ENCODE measurements at regions not wholly inside any gene's neighbourhood (a gene's known extent, or its start where the extent isn't known, plus 50 kb on each side); places are given as distances from the start of the nearest gene placed in this dataset.
"Not testable (repeated sequence)": the region's sequence is repeated elsewhere in the genome, so short reads cannot be mapped to it uniquely, and the experiment has no call there.

DNA sequence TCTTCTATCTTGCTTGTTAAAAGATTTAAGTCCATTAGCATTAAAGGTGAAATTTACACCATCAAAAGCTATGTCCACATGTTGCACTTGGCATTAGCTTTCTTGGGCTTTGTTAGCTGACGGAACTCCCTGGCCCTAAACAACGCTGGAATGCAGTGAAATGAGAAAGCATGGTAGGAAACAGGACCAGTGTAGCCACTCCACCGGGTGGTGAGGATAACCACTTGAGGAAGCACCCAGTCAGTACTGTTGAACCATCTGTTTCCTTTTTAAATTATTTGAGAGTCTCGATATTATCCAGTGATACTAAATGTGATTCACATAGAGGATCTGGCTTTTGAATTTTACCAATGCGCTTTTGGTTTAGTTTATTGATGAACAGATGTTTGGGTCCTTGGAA, 374.9 kb upstream of the NOX3 start:
- Mint-ChIP-seq H3K4me3 (no peak overlapping the region), H3K9me3 (no peaks in the 10 kb centered on the region), H3K4me1 (ENCODE audit: low read depth) (no peaks in the 10 kb centered on the region), H3K27ac (no peak overlapping the region), H3K27me3 (ENCODE audit: low read depth) (no peaks in the 10 kb centered on the region), H3K36me3 (ENCODE audit: low read depth) (no peaks in the 10 kb centered on the region)
- no peak for DNase-seq (ENCODE audit: low spot score)

DNA sequence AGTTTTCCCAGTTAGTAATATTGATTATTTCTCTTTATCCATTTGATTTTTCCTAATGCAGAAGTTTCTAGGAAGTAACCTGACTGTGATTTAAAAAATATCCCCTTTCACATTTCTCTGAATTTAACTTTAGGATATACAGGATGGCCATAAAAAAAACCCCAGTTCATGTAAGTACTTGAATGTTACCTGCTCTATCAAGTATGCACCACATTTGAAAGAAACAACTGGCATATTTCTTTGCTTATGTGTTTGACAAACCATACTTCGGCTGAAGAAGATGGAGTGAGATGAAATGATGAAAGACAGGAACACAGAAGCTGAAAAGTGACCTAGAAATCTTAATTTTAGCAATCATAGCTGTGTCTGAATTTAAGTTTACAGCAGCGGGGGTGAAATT, 374.0 kb upstream of the NOX3 start:
- H3K4me3 Mint-ChIP-seq, result no peak overlapping the region
- H3K27ac Mint-ChIP-seq, result no peak overlapping the region
- no peaks in the 10 kb centered on the region for H3K27me3 Mint-ChIP-seq (ENCODE audit: low read depth)
- no peaks in the 10 kb centered on the region for H3K9me3 Mint-ChIP-seq
- H3K4me1 Mint-ChIP-seq (ENCODE audit: low read depth), result no peaks in the 10 kb centered on the region
- H3K36me3 Mint-ChIP-seq (ENCODE audit: low read depth), result no peaks in the 10 kb centered on the region
- no peak for DNase-seq (ENCODE audit: low spot score)

DNA sequence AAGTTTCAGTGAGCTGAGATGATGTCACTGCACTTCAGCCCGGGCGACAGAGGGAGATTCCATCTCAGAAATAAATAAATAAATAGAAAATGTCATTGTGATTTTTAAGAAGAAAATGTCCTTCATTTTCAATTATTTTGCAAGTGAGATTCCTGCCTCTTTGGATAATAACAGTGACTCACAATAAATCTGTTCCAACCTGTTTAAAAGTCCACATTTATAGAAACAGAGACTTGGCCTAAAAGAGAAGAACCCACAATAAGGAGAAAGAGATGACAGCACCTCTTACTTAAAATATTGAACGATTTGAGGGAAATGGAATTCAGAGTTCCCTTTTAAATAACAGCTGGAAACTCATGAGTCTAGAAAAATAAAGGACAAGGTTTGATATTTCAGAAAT, 373.4 kb upstream of the NOX3 start:
- Mint-ChIP-seq H3K36me3 (ENCODE audit: low read depth) (no peaks in the 10 kb centered on the region), H3K9me3 (no peaks in the 10 kb centered on the region), H3K27ac (no peak overlapping the region), H3K4me1 (ENCODE audit: low read depth) (no peaks in the 10 kb centered on the region), H3K4me3 (no peak overlapping the region), H3K27me3 (ENCODE audit: low read depth) (no peaks in the 10 kb centered on the region)
- DNase-seq (ENCODE audit: low spot score), result no peak

DNA sequence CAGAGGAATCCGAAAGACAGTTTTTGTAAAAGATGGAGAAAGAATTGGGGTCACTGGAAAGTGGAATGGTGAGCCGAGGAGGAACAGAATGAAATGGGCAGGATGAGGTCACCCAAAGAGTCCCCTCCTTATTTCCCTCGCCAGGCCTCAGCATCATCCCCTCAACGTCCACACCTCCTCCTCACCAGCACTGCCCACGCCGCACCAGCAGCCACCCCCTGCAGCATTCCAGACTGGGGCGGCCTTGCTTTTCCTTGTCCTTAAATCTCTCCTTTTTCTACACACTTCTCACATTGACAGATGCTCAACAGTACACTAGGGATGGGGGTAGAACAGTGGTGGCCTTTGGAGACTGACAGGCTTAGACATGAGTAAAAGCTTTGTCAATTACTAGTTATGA, 363.1 kb upstream of the NOX3 start:
- Mint-ChIP-seq H3K4me1 (ENCODE audit: low read depth) (no peaks in the 10 kb centered on the region), H3K27ac (no peak overlapping the region), H3K27me3 (ENCODE audit: low read depth) (no peaks in the 10 kb centered on the region), H3K36me3 (ENCODE audit: low read depth) (no peaks in the 10 kb centered on the region), H3K4me3 (no peak overlapping the region), H3K9me3 (no peaks in the 10 kb centered on the region)
- no peak for DNase-seq (ENCODE audit: low spot score)

DNA sequence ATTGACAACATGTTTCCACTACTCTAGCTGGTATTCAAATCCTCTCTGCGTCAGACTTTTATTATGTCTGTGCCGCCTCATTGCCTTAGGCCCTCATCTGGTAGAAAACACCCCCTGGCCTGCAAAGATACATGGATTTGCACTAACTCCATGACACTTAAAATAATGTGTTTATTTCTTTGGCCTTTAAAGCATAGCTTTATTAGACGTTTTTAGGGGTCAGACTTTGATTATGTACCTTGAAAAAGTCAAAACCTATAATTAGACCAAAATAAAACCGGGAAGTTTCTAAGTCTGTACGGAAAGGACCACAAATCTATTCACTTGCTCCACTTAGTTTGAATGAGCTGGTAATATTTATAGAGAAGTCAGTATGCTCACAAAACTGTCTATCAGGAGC, 357.9 kb upstream of the NOX3 start:
- Mint-ChIP-seq H3K27ac (no peak overlapping the region), H3K27me3 (ENCODE audit: low read depth) (no peaks in the 10 kb centered on the region), H3K4me3 (no peak overlapping the region), H3K9me3 (no peaks in the 10 kb centered on the region), H3K36me3 (ENCODE audit: low read depth) (no peaks in the 10 kb centered on the region), H3K4me1 (ENCODE audit: low read depth) (no peaks in the 10 kb centered on the region)
- no peak for DNase-seq (ENCODE audit: low spot score)

DNA sequence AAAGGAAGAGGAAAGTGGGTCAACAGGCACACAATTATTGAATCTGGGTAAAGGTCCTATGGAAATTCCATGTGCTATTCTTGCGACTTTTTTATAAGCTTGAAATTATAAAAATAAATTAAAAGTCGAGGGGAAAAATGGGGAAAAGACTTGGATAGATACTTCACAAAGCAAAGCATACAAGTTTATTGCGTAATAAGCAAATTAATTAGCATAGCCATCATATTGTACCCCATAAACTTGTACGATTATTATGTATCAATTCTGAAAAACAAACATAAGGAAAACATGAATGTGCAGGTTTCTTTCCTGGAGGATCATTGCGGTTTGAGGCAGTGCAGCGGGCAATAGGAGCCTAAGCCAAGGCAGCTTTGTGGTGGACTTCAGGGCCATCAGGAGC, 351.6 kb upstream of the NOX3 start:
- Mint-ChIP-seq H3K4me3 (no peak overlapping the region), H3K36me3 (ENCODE audit: low read depth) (no peaks in the 10 kb centered on the region), H3K27me3 (ENCODE audit: low read depth) (no peaks in the 10 kb centered on the region), H3K27ac (no peak overlapping the region), H3K4me1 (ENCODE audit: low read depth) (no peaks in the 10 kb centered on the region), H3K9me3 (no peaks in the 10 kb centered on the region)
- no peak for DNase-seq (ENCODE audit: low spot score)

DNA sequence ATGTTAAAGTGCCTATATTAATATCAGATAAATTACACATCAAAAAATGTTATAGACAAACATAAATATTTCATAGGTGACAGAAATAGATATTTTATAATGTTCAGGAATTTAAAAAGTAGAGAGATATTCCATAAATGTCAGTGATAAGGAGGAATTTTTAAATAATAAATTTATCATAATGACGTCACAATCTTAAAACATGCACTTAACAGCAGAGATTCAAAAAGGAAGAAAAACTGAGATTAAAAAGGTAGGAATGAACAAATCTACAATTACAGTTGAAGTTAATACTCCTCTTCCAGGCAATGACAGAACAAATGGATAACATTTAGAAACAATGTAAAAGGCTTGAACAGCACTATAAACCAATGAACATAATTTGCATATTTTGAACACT, 345.4 kb upstream of the NOX3 start:
- Mint-ChIP-seq H3K36me3 (ENCODE audit: low read depth) (no peaks in the 10 kb centered on the region), H3K4me3 (no peak overlapping the region), H3K4me1 (ENCODE audit: low read depth) (no peaks in the 10 kb centered on the region), H3K27ac (no peak overlapping the region), H3K27me3 (ENCODE audit: low read depth) (no peaks in the 10 kb centered on the region), H3K9me3 (no peaks in the 10 kb centered on the region)
- no peak for DNase-seq (ENCODE audit: low spot score)

DNA sequence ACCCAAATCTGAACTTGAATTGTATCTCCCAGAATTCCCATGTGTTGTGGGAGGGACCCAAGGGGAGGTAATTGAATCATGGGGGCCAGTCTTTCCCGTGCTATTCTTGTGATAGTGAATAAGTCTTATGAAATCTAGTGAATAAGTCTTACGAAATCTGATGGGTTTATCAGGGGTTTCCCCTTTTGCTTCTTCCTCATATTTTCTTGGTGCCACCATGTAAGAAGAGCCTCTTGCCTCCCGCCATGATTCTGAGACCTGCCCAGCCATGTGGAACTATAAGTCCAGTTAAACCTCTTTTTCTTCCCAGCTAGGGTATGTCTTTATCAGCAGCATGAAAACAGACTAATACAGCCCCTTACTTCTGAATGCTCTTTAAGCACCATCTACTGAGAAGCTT, 343.2 kb upstream of the NOX3 start:
- H3K27me3 Mint-ChIP-seq (ENCODE audit: low read depth); H3K36me3 Mint-ChIP-seq (ENCODE audit: low read depth); H3K27ac Mint-ChIP-seq; H3K4me3 Mint-ChIP-seq; H3K9me3 Mint-ChIP-seq; DNase-seq (ENCODE audit: low spot score); H3K4me1 Mint-ChIP-seq (ENCODE audit: low read depth): not testable (repeated sequence)

DNA sequence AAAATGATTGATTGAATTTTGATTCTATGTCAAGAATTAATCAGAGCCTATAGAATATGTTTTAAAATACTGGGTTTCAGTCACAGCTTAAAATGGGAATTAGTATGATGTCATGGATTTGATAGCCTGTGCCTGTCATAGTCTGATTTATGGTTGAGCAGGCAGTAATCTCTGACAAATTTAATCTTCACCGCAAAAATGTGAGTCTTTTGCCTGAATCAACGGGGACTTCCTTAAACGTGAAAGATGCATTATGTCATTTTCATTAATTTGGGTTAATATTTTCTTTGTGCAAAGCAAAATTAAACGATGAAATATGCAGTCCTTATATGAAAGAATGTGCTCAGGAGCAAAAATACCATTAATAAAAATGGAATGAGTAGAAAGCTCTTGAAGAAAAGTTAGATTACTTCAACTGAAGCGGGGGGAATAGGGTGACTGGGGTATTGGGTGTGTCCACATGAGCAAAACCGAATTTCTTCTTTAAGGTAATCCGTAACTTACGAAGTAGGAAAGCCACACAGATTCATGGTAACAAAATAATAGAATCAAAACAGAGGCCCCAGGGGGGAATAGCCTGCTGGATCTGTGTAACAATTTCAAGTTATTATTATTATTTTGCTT, 339.6 kb upstream of the NOX3 start:
- DNase-seq (ENCODE audit: low spot score), result no peak
- Mint-ChIP-seq H3K27ac (no peak overlapping the region), H3K4me3 (no peak overlapping the region), H3K4me1 (ENCODE audit: low read depth) (no peaks in the 10 kb centered on the region), H3K36me3 (ENCODE audit: low read depth) (no peaks in the 10 kb centered on the region), H3K9me3 (no peaks in the 10 kb centered on the region), H3K27me3 (ENCODE audit: low read depth) (no peaks in the 10 kb centered on the region)

DNA sequence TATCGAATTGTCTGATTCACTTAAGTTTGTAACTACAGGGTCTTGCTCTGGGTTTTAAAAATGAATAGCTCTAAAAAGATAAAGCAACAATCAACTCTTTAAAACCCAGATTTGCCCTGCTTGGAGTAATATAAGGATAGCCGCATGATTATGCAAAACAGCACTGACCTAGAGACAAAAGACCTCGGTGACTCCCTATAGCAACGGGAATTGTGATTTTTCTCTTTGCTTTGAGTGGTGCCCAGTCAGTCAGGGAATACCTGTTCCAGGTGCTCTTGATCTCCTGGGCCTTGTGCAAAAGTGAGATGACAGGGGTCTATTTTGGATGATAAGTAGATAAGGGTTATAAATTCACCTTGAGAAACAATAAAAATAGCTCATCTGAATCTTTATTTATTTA, 336.3 kb upstream of the NOX3 start:
- H3K4me1 Mint-ChIP-seq (ENCODE audit: low read depth), result no peaks in the 10 kb centered on the region
- H3K36me3 Mint-ChIP-seq (ENCODE audit: low read depth), result no peaks in the 10 kb centered on the region
- no peaks in the 10 kb centered on the region for H3K27me3 Mint-ChIP-seq (ENCODE audit: low read depth)
- H3K27ac Mint-ChIP-seq, result no peak overlapping the region
- no peak for DNase-seq (ENCODE audit: low spot score)
- no peak overlapping the region for H3K4me3 Mint-ChIP-seq
- peaks cover under 1% of the 10 kb centered on the region for H3K9me3 Mint-ChIP-seq

DNA sequence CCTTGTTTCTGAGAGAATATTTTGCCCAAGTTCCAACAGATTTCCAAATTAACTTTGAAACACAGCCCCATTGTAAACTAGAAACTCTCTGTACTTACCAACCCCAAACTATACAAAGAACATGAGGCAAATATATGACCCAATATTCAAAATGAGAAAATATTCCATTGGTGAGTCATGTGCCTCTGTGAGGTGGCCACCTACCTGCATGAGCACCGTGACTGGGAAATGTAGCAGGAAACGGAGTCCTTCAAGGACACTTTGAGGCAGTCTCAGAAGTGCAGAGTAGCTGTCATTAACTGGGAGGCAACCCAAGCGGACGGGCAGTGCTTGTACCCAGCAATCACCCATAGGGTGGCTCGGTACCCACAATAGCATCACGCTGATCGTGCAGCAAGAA, 335.5 kb upstream of the NOX3 start:
- Mint-ChIP-seq H3K4me3 (no peak overlapping the region), H3K27ac (no peak overlapping the region)

DNA sequence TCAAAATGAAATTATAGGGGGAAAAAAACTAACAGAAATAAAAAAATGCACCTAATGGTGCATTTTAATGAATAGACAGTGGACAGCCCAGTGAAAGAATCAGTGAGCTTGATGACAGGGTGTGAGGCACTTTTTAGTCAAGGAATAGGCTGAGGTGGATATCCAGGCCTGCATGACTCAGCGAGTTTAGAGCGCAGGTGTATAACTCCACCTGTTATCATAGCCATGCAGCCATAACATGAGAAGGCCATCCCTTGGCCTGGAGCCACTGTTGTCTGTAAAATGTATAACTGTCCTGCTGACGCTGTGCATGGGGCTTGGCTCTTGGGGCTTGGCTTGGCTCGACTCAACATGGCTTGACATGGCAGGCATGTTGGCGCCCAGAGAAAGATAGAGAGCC, 331.5 kb upstream of the NOX3 start:
- peaks cover 3% of the 10 kb centered on the region for H3K9me3 Mint-ChIP-seq
- no peaks in the 10 kb centered on the region for H3K4me1 Mint-ChIP-seq (ENCODE audit: low read depth)
- no peak overlapping the region for H3K27ac Mint-ChIP-seq
- H3K36me3 Mint-ChIP-seq (ENCODE audit: low read depth), result no peaks in the 10 kb centered on the region
- no peaks in the 10 kb centered on the region for H3K27me3 Mint-ChIP-seq (ENCODE audit: low read depth)
- no peak for DNase-seq (ENCODE audit: low spot score)
- no peak overlapping the region for H3K4me3 Mint-ChIP-seq

More for the DNA sequence above, 335.5 kb upstream of the NOX3 start:
- H3K4me1 Mint-ChIP-seq (ENCODE audit: low read depth), result no peaks in the 10 kb centered on the region
- no peaks in the 10 kb centered on the region for H3K27me3 Mint-ChIP-seq (ENCODE audit: low read depth)
- H3K36me3 Mint-ChIP-seq (ENCODE audit: low read depth), result no peaks in the 10 kb centered on the region
- H3K9me3 Mint-ChIP-seq, result peaks cover 3% of the 10 kb centered on the region
- no peak for DNase-seq (ENCODE audit: low spot score)

DNA sequence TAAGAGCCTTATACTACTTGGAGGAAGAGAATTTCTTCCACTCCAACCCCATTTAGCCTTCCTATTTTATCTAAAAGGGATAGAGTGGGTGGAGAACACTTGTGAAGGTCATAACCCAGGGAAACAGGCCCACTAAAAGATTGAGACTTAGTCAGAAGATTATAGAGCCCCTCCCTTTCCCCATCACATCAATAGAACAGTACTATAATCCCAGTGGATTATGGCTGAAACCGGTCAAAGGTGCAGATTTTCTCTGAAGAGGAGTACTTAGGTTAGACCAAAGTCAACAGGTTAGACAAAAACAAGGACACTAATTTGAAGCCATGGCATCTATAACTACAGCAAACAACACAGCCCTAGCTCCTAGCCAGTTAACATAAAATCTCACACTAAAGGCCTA, 330.9 kb upstream of the NOX3 start:
- Mint-ChIP-seq H3K36me3 (ENCODE audit: low read depth) (no peaks in the 10 kb centered on the region), H3K4me3 (no peak overlapping the region), H3K27me3 (ENCODE audit: low read depth) (no peaks in the 10 kb centered on the region), H3K27ac (no peak overlapping the region), H3K9me3 (peaks cover 3% of the 10 kb centered on the region), H3K4me1 (ENCODE audit: low read depth) (no peaks in the 10 kb centered on the region)
- DNase-seq (ENCODE audit: low spot score), result no peak

DNA sequence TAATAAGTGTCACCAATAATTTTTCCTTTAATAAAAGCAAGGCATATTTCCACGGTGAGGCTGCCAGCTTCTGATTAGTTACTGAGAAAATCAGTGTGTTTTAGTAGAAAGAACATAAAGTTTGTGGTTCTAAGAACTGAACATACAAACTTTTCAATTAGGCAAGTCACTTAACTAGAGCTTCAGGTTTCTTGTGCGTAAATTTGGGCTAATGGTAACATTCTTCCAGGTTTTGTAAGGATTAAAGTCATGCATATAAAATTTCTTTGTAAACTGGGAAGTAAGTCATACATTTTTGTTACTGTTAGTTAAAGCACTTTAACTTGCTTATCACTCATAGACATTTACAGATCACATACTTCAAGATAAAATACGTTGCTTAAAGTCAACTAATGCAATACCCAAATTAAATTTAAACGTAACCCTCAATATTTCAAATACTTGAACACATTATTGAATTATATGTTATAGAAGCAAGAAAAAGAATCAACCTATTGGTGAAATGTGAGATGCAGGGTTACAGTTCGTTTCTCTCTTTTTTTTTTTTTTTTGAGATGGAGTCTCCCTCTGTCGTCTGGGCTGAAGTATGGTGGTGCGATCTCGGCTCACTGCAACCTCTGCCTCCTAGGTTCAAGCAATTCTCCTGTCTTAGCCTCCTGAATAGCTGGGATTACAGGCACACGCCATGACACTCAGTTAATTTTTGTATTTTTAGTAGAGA, 327.3 kb upstream of the NOX3 start:
- DNase-seq (ENCODE audit: low spot score), result no peak
- Mint-ChIP-seq H3K36me3 (ENCODE audit: low read depth) (no peaks in the 10 kb centered on the region), H3K4me3 (no peak overlapping the region), H3K4me1 (ENCODE audit: low read depth) (no peaks in the 10 kb centered on the region), H3K9me3 (peaks cover 3% of the 10 kb centered on the region), H3K27ac (no peak overlapping the region), H3K27me3 (ENCODE audit: low read depth) (no peaks in the 10 kb centered on the region)

DNA sequence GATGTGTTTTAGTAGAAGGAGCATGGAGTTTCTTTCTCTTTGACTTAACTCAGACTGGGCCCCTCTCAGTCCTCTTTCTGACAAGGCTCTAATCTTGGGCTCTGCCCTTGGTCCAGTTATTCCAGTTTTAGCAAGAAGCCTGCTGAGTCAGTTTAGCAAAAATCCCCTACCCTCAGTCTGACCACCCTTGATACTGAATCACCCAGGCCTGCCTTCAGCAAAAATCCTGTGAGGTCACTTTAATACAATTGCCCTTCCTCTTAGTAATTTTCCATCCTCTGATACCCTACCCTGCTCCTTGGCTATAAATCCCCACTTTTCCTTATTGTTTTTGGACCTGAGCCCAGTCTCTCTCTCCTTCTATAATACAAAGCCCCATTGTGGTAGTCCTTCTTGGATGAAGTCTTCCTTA, 326.7 kb upstream of the NOX3 start:
- DNase-seq (ENCODE audit: low spot score), result no peak
- Mint-ChIP-seq H3K27ac (no peak overlapping the region), H3K36me3 (ENCODE audit: low read depth) (no peaks in the 10 kb centered on the region), H3K9me3 (peaks cover 3% of the 10 kb centered on the region), H3K27me3 (ENCODE audit: low read depth) (no peaks in the 10 kb centered on the region), H3K4me3 (no peak overlapping the region), H3K4me1 (ENCODE audit: low read depth) (no peaks in the 10 kb centered on the region)
